HUES6 (cell line): ENCODE measurements at regions not wholly inside any gene's neighbourhood (a gene's known extent, or its start where the extent isn't known, plus 50 kb on each side); places are given as distances from the start of the nearest gene placed in this dataset.

Source experiments
- H3K27ac ChIP-seq: 2 replicates; pipeline ENCODE4 v1.7.0; 2013; ENCODE audit warnings: low read depth, mild to moderate bottlenecking, low read length, inconsistent platforms
- H3K27me3 ChIP-seq: 2 replicates; pipeline ENCODE4 v1.6.1; 2013; ENCODE audit warnings: low read length; ENCODE audit not compliant: control insufficient read depth, insufficient read depth
- H3K36me3 ChIP-seq: 2 replicates; pipeline ENCODE4 v1.6.1; 2013; ENCODE audit warnings: low read length; ENCODE audit not compliant: control insufficient read depth, insufficient read depth
- H3K4me1 ChIP-seq: 2 replicates; pipeline ENCODE4 v1.6.1; 2013; ENCODE audit warnings: low read length; ENCODE audit not compliant: control insufficient read depth, insufficient read depth
- H3K4me3 ChIP-seq: 2 replicates; pipeline ENCODE4 v1.5.1; 2013; ENCODE audit warnings: low read depth, low read length
- H3K9ac ChIP-seq: one replicate; pipeline ENCODE4 v1.6.1; 2013; ENCODE audit warnings: mild to moderate bottlenecking, low read length
- H3K9me3 ChIP-seq: 2 replicates; pipeline ENCODE4 v1.6.1; 2013; ENCODE audit warnings: low read depth, low read length; ENCODE audit not compliant: control insufficient read depth, insufficient read depth

DNA sequence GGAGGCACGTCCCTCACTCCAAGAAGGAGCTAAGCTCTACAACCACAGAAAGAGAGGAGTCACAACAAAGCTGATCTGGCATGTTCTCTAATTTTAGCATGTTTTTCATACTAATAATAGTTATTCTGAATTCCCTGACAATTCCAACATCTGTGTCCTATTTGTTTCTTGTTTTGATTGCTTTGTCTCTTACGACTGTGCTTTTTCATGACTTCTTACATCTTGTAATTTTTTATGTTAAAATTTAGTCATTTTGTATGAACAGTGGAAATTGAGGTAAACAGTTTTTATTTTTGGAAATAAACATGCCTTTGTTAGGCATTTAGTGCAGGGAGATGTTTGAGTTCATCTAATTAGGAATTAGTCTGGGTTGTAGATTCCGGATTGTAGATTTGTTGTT, 668.1 kb upstream of the EDIL3 start:
- Histone ChIP-seq H3K4me1 (0 out of 2 replicates have a peak, but pooled peaks cover 4% of the 10 kb centered on the region), H3K9ac (no peak overlapping the region), H3K9me3 (no peaks in the 10 kb centered on the region), H3K4me3 (no peak overlapping the region), H3K27me3 (no peaks in the 10 kb centered on the region), H3K36me3 (no peaks in the 10 kb centered on the region), H3K27ac (no peak overlapping the region)

DNA sequence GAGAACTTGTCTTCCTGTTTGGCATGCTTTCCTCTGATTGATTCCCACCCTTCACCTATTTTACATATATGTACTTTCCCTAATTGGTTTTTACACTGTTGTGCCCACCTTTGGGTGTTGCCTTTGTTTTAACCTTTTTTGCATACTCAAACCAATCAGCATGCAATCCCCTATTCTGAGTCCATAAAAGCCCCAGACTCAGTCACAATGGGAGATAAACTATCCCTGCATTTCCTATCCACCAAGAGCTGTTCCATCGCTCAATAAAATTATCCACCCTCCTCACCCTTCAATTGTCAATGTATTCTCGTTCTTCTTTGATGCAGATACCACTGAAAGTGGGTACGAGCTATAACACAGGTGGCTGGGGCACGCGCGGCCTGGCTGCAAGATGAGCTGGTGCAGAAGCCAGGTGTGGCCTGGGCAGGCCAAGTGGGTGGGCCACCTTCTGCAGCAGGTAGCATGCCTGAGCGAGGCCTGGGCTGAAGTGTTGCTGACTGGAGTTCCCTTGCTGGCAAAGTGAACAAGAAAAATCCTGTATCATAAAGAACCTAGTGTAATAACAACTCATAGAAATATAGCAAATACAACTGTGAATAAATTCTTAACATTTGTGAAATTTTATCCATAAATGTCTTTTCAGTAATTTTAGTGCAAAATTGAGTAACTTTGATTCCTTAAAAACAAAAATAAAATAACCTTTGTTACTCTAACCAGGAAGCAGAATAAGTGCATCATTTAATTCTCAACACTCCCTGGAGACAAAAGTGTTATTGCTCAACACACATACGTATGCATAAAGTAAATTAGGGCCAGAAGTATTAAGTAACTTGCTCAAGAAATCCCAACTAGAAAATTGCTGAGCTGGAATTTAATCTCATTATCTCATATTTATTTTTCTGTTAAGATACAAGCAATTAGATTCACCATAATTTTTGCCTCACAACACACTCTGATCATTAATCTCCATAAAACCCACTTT, 685.3 kb upstream of the EDIL3 start:
- H3K4me3 ChIP-seq: no peak overlapping the region
- peaks cover 7% of the 10 kb centered on the region for H3K4me1 ChIP-seq
- H3K27ac ChIP-seq: no peak overlapping the region
- H3K9ac ChIP-seq: no peak overlapping the region
- no peaks in the 10 kb centered on the region for H3K27me3 ChIP-seq
- no peaks in the 10 kb centered on the region for H3K9me3 ChIP-seq
- H3K36me3 ChIP-seq: no peaks in the 10 kb centered on the region

- Histone ChIP-seq H3K27me3 (no peaks in the 10 kb centered on the region), H3K4me3 (no peak overlapping the region), H3K9me3 (no peaks in the 10 kb centered on the region), H3K4me1 (no peaks in the 10 kb centered on the region), H3K27ac (no peak overlapping the region), H3K9ac (no peak overlapping the region), H3K36me3 (no peaks in the 10 kb centered on the region)
These were observed 692.9 kb upstream of the EDIL3 start for GRCh38 chr5:85077581-85077980.

DNA sequence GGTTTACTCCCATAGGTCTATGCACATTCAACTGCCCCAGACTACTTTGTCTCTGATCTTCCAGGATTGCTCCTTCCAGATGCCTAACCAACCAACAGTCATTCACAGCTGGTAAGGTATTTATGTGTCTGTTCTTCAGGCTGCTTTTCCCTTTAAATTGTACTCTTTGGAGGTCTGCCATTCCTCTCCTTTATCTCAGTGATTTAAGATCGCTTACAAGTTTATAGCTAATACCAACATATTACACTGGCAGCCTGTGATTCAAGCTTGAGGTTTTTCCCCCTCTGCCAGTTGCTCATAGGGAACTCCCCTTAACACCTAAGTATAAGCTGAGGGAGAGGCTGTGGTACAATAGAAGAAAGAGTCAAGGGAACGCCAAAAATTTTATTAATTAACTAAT, 711.7 kb upstream of the EDIL3 start:
- Histone ChIP-seq H3K36me3 (no peaks in the 10 kb centered on the region), H3K9me3 (no peaks in the 10 kb centered on the region), H3K9ac (no peak overlapping the region), H3K4me3 (no peak overlapping the region), H3K27ac (no peak overlapping the region), H3K27me3 (no peaks in the 10 kb centered on the region), H3K4me1 (no peaks in the 10 kb centered on the region)

DNA sequence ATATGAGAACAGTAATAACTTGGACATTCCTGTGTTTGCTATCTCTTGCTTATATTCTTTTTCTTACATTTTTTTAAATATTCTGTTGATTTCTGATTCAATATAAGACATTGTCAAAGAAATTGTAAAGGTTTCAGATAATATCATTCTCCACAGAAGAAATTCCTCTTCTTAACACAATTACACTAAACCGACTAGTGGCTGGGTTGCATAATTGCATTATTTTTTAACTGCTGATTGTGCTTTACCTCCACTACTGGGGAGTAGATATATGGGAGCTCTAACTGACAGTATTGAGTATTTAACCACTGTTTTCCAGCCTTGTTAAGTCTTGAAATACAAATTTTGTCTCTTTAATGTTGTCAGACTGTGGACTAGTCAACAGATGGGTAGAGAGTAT, 723.8 kb upstream of the EDIL3 start:
- H3K9me3 ChIP-seq: no peaks in the 10 kb centered on the region
- H3K27ac ChIP-seq: no peak overlapping the region
- H3K9ac ChIP-seq: no peak overlapping the region
- H3K27me3 ChIP-seq: no peaks in the 10 kb centered on the region
- no peak overlapping the region for H3K4me3 ChIP-seq
- no peaks in the 10 kb centered on the region for H3K4me1 ChIP-seq
- no peaks in the 10 kb centered on the region for H3K36me3 ChIP-seq

- Histone ChIP-seq H3K27ac (no peak overlapping the region), H3K9ac (no peak overlapping the region), H3K36me3 (no peaks in the 10 kb centered on the region), H3K4me1 (no peaks in the 10 kb centered on the region), H3K4me3 (no peak overlapping the region), H3K9me3 (no peaks in the 10 kb centered on the region), H3K27me3 (no peaks in the 10 kb centered on the region)
These were observed 724.9 kb upstream of the EDIL3 start for GRCh38 chr5:85109616-85110015.

DNA sequence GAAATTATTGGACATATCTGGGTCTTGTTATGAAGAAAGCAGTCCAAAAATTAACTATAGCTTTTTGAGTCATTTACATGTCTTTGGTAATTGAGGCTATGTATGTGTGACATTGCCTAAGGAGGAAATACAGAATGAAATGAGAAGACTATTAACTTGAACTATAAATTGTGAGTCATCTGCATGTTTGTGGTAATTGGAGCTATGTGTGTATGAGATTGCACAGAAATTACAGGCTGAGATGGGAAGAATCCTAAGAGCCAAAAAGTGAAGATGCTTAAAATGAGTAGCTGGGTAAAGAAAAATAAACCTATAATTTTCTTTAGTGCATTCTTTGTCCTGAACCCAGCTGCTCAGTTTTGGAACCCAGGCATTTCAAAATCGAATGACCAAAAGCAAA, 747.6 kb upstream of the EDIL3 start:
- Histone ChIP-seq H3K9me3 (no peaks in the 10 kb centered on the region), H3K9ac (no peak overlapping the region), H3K4me3 (no peak overlapping the region), H3K27me3 (no peaks in the 10 kb centered on the region), H3K4me1 (no peaks in the 10 kb centered on the region; the same call in 1 of the 2 replicates), H3K27ac (no peak overlapping the region), H3K36me3 (no peaks in the 10 kb centered on the region)

DNA sequence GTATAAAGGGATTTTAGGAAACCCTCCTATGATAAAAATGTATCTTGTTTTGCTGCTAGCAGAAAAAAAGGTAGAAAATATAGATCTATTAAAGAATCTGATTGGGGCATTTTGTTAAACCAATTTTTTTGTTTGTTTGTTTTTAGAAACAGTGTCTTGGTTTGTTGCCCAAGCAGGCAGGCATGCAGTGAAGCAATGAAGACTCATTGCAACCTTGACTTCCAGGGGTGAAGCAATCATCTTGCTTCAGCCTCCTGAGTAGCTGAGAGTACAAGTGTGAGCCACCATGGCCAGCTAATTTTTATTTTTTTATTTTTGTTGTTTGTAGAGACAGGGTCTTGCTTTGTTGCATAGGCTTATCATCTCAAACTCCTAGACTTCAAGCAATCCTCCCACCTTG, 755.8 kb upstream of the EDIL3 start:
- no peaks in the 10 kb centered on the region for H3K9me3 ChIP-seq
- H3K9ac ChIP-seq: no peak overlapping the region
- no peaks in the 10 kb centered on the region for H3K4me1 ChIP-seq
- no peaks in the 10 kb centered on the region for H3K36me3 ChIP-seq
- H3K4me3 ChIP-seq: no peak overlapping the region
- H3K27me3 ChIP-seq: no peaks in the 10 kb centered on the region
- no peak overlapping the region for H3K27ac ChIP-seq

DNA sequence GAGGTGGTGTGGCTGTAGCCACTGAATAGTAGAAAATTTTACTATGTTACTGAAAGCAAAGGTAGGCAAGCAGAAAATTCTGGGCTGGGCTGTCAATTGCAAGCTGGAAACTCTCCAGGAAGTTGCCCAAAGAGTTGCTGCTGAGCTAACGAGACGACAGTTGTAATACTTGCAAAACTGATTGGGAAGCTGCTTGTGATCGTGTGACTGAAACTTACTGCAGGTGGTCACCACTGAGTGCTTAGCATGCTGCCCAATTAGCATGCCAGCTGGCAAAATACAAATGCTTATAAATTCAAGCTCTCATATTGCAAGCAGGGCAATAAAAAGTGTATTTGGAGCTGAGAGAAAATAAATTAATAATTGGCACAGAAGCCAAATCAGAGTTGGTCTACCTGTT, 758.5 kb upstream of the EDIL3 start:
- Histone ChIP-seq H3K27ac (no peak overlapping the region), H3K4me1 (no peaks in the 10 kb centered on the region), H3K9ac (no peak overlapping the region), H3K9me3 (no peaks in the 10 kb centered on the region), H3K36me3 (no peaks in the 10 kb centered on the region), H3K4me3 (no peak overlapping the region), H3K27me3 (no peaks in the 10 kb centered on the region)

DNA sequence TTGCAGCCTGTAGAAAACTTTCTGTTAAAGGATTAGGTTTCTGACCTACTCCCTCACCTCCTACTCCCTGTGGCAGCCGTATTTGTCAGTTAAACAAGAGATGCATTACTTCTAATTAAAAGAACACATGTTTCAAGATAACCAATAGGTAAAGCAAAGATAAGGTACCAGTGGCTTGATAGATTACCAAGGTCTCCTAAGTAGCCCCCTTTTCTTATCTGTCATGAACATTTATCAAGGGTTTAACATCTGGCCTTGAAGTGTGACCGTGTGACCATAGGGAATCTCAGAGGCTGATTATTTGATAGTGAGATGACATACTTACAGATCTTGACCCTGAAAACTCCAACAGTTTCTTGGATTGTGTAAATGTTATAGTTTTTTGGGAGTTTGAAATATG, 764.0 kb upstream of the EDIL3 start:
- Histone ChIP-seq H3K36me3 (no peaks in the 10 kb centered on the region), H3K27me3 (no peaks in the 10 kb centered on the region), H3K9me3 (no peaks in the 10 kb centered on the region), H3K27ac (no peak overlapping the region), H3K4me3 (no peak overlapping the region), H3K9ac (no peak overlapping the region), H3K4me1 (no peaks in the 10 kb centered on the region)

GRCh38 chr5:85159395-85159794, 774.7 kb upstream of the EDIL3 start:
- Histone ChIP-seq H3K27me3 (no peaks in the 10 kb centered on the region), H3K9ac (no peak overlapping the region), H3K9me3 (no peaks in the 10 kb centered on the region), H3K36me3 (no peaks in the 10 kb centered on the region), H3K4me1 (no peaks in the 10 kb centered on the region), H3K4me3 (no peak overlapping the region), H3K27ac (no peak overlapping the region)
